ENCODE measurements at regions not wholly inside any gene's neighbourhood (a gene's known extent, or its start where the extent isn't known, plus 50 kb on each side); places are given as distances from the start of the nearest gene placed in this dataset.

DNA sequence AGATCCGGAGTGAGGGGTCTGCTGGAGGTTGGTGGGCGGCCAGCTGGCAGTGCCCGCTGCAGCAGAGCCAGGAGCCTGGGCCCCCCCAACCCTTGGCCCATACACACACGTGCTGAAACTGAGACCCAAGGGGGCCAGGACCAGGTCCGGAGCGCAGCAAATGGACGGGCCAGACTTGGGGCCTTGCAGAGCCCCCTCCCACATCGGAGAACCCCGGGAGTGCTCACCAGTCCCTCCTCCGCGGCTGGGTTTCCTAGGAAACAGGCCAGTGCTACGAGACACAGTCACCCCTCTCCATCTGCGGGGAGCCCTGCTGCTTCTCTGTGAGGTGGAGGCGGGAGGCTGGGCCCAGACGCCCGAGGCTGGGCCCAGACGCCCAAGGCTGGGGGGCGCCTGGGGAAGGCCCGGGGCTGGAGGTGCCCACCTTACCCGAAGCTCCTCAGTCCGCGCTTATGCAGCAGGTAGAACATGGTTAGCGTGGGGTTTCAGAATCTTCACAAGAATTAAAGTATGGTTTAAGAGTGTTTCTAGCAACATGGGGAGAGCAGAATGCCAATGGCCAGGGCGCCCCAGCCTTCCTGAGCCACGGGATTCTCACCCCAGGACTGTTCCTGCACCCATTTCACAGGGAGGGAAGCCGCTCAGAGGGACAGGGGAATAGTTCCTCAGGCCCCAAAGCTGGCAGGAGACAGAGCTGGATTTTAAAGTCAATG lies 135.0 kb upstream of the PRR20G start:
- Histone ChIP-seq H3K9me3 (ENCODE audit: low read length) (no peaks in the 10 kb centered on the region), H3K4me3 (ENCODE audit: low read length) (no peak overlapping the region), H3F3A (ENCODE audit: insufficient read depth, low read length, poor library complexity, severe bottlenecking) (no peaks in the 10 kb centered on the region), H3K27ac (ENCODE audit: low read length) (peak overlapping the region; percentile 5), H3K9me2 (ENCODE audit: insufficient read depth, low read length) (no peaks in the 10 kb centered on the region), H3K36me3 (ENCODE audit: insufficient read depth, low read length) (no peaks in the 10 kb centered on the region), H3K27me3 (ENCODE audit: insufficient read depth, low read depth, low read length) (no peaks in the 10 kb centered on the region), H3K9ac (ENCODE audit: low read length) (peak overlapping the region; percentile 13), H3K4me2 (ENCODE audit: low read length) (no peak overlapping the region), H4K20me1 (ENCODE audit: insufficient read depth) (no peaks in the 10 kb centered on the region), H3K79me2 (replicated peaks; ENCODE audit: insufficient read depth, low read length) (no peaks in the 10 kb centered on the region), H2AFZ (ENCODE audit: low read depth, low read length) (no peak overlapping the region)
- TF ChIP-seq, protein P1, sequence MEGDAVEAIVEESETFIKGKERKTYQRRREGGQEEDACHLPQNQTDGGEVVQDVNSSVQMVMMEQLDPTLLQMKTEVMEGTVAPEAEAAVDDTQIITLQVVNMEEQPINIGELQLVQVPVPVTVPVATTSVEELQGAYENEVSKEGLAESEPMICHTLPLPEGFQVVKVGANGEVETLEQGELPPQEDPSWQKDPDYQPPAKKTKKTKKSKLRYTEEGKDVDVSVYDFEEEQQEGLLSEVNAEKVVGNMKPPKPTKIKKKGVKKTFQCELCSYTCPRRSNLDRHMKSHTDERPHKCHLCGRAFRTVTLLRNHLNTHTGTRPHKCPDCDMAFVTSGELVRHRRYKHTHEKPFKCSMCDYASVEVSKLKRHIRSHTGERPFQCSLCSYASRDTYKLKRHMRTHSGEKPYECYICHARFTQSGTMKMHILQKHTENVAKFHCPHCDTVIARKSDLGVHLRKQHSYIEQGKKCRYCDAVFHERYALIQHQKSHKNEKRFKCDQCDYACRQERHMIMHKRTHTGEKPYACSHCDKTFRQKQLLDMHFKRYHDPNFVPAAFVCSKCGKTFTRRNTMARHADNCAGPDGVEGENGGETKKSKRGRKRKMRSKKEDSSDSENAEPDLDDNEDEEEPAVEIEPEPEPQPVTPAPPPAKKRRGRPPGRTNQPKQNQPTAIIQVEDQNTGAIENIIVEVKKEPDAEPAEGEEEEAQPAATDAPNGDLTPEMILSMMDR (IDR thresholded peaks at IDR 0.05; ENCODE audit: poor library complexity, severe bottlenecking), result no peak
- TF ChIP-seq TAF1 (IDR thresholded peaks at IDR 0.05; ENCODE audit: low read depth) (no peak), RAD21 (conservative IDR thresholded peaks at IDR 0.05) (no peak), SMC3 (conservative IDR thresholded peaks at IDR 0.05; ENCODE audit: poor library complexity) (no peak), MXI1 (conservative IDR thresholded peaks at IDR 0.05; ENCODE audit: poor library complexity, severe bottlenecking) (no peak), POLR2AphosphoS5 (IDR thresholded peaks at IDR 0.05) (no peak), EP300 (conservative IDR thresholded peaks at IDR 0.05; ENCODE audit: poor library complexity, severe bottlenecking) (no peak), EZH2 (IDR thresholded peaks at IDR 0.05; ENCODE audit: borderline replicate concordance, insufficient read depth, low read length, poor library complexity, severe bottlenecking) (no peak)
- TF ChIP-seq, protein P2, sequence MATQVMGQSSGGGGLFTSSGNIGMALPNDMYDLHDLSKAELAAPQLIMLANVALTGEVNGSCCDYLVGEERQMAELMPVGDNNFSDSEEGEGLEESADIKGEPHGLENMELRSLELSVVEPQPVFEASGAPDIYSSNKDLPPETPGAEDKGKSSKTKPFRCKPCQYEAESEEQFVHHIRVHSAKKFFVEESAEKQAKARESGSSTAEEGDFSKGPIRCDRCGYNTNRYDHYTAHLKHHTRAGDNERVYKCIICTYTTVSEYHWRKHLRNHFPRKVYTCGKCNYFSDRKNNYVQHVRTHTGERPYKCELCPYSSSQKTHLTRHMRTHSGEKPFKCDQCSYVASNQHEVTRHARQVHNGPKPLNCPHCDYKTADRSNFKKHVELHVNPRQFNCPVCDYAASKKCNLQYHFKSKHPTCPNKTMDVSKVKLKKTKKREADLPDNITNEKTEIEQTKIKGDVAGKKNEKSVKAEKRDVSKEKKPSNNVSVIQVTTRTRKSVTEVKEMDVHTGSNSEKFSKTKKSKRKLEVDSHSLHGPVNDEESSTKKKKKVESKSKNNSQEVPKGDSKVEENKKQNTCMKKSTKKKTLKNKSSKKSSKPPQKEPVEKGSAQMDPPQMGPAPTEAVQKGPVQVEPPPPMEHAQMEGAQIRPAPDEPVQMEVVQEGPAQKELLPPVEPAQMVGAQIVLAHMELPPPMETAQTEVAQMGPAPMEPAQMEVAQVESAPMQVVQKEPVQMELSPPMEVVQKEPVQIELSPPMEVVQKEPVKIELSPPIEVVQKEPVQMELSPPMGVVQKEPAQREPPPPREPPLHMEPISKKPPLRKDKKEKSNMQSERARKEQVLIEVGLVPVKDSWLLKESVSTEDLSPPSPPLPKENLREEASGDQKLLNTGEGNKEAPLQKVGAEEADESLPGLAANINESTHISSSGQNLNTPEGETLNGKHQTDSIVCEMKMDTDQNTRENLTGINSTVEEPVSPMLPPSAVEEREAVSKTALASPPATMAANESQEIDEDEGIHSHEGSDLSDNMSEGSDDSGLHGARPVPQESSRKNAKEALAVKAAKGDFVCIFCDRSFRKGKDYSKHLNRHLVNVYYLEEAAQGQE (IDR thresholded peaks at IDR 0.05; ENCODE audit: borderline replicate concordance), result no peak

DNA sequence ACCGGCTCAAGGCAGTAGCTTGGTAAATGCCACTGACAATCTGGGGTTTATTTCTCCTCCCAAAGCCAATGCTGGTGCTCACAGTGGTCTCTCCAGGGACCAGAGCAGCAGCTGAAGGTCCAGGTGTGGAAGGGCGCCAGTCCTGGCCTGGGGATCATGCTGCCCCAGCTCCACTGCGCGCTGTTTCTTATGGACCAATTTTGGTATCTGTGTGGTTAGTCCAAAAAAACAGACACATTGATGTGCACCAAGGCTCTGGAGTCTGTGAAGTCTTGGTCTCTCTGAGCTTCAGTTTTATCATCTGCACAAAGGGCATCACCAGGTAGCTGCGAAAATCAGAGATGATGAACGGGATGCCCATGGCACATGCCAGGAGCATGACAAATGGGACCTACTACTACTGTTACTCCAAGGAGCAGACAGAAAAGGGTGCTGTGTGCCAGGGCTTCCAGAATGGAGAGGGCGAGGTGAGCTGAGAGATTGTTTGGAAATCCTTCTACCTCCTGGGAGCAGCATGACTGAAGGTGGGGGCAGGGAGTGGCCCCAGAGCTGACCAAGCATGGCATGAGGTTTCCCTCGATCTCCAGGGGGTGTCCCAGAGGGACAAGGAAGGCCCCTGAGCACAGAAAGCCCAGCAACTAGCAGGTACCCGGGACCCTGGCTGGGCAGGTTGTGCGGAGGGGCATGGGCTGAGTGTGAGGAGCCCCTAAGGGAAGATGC lies 134.3 kb upstream of the PRR20G start:
- no peak for TF ChIP-seq RAD21 (conservative IDR thresholded peaks at IDR 0.05)
- TF ChIP-seq, protein P1 (IDR thresholded peaks at IDR 0.05; ENCODE audit: poor library complexity, severe bottlenecking), result no peak
- no peak for TF ChIP-seq POLR2AphosphoS5 (IDR thresholded peaks at IDR 0.05)
- TF ChIP-seq TAF1 (IDR thresholded peaks at IDR 0.05; ENCODE audit: low read depth), result no peak
- TF ChIP-seq EP300 (conservative IDR thresholded peaks at IDR 0.05; ENCODE audit: poor library complexity, severe bottlenecking), result no peak
- TF ChIP-seq SMC3 (conservative IDR thresholded peaks at IDR 0.05; ENCODE audit: poor library complexity), result no peak
- TF ChIP-seq, protein P2 (IDR thresholded peaks at IDR 0.05; ENCODE audit: borderline replicate concordance), result no peak
- TF ChIP-seq EZH2 (IDR thresholded peaks at IDR 0.05; ENCODE audit: borderline replicate concordance, insufficient read depth, low read length, poor library complexity, severe bottlenecking), result no peak
- no peak for TF ChIP-seq MXI1 (conservative IDR thresholded peaks at IDR 0.05; ENCODE audit: poor library complexity, severe bottlenecking)

More for the DNA sequence above, 134.3 kb upstream of the PRR20G start:
- H3K9me3 ChIP-seq (ENCODE audit: low read length), result no peaks in the 10 kb centered on the region
- H3K27ac ChIP-seq (ENCODE audit: low read length), result peak overlapping the region; percentile 13
- H2AFZ ChIP-seq (ENCODE audit: low read depth, low read length), result no peak overlapping the region
- no peaks in the 10 kb centered on the region for H3K9me2 ChIP-seq (ENCODE audit: insufficient read depth, low read length)
- no peaks in the 10 kb centered on the region for H3F3A ChIP-seq (ENCODE audit: insufficient read depth, low read length, poor library complexity, severe bottlenecking)
- no peaks in the 10 kb centered on the region for H3K79me2 ChIP-seq (replicated peaks; ENCODE audit: insufficient read depth, low read length)
- H4K20me1 ChIP-seq (ENCODE audit: insufficient read depth), result no peaks in the 10 kb centered on the region
- no peaks in the 10 kb centered on the region for H3K36me3 ChIP-seq (ENCODE audit: insufficient read depth, low read length)
- H3K27me3 ChIP-seq (ENCODE audit: insufficient read depth, low read depth, low read length), result no peaks in the 10 kb centered on the region
- H3K4me3 ChIP-seq (ENCODE audit: low read length), result no peak overlapping the region
- H3K4me2 ChIP-seq (ENCODE audit: low read length), result no peak overlapping the region
- H3K9ac ChIP-seq (ENCODE audit: low read length), result peak overlapping the region; percentile 13

Data from neural cell (in vitro differentiated cells).